PC-9 (cell line): ENCODE measurements at regions not wholly inside any gene's neighbourhood (a gene's known extent, or its start where the extent isn't known, plus 50 kb on each side); places are given as distances from the start of the nearest gene placed in this dataset.

Source experiments
- BruUV-seq: library from RNA; stranded (reverse); fragments of 400-500 nt; replicated peaks from 2 replicates; lab custom pipeline; 2021; lab: Mats Ljungman, UMichigan
- CTCF ChIA-PET: fragments of 300-600 bp; sonication (Branson Sonifier 250); formaldehyde crosslinking; loops from one replicate; lab custom pipeline; 2022; ENCODE audit warnings: antibody characterized with exemption; lab: Charles Lee
- POLR2A ChIA-PET: fragments of 300-600 bp; sonication (Branson Sonifier 250); formaldehyde crosslinking; loops from one replicate; lab custom pipeline; 2022; ENCODE audit warnings: antibody characterized with exemption; ENCODE audit not compliant: unreplicated experiment; lab: Charles Lee
- DNase-seq, 2 experiments: peaks; one replicate each; pipeline versions ENCODE4 v3.0.0 to v3.0.0-alpha.2; 2015 to 2022; ENCODE audit warnings: mixed read lengths in 1 of 2
- H2AFZ ChIP-seq: fragments of 200-600 bp; sonication (generic); 2 replicates; pipeline ENCODE4 v1.8.1; 2017; ENCODE audit warnings: antibody characterized with exemption
- H3F3A ChIP-seq: fragments of 200-600 bp; sonication (generic); 2 replicates; pipeline ENCODE4 v1.8.1; 2017; ENCODE audit warnings: antibody characterized with exemption, mild to moderate bottlenecking, low read depth; ENCODE audit not compliant: insufficient read depth
- H3K27ac ChIP-seq: fragments of 200-600 bp; sonication (generic); 2 replicates; pipeline ENCODE4 v1.6.1; 2016; ENCODE audit warnings: mixed run types
- H3K27me3 ChIP-seq: fragments of 200-600 bp; sonication (generic); 2 replicates; pipeline ENCODE4 v1.6.1; 2016; ENCODE audit warnings: low read depth, mixed run types; ENCODE audit not compliant: insufficient read depth
- H3K36me3 ChIP-seq: fragments of 200-600 bp; sonication (generic); 2 replicates; pipeline ENCODE4 v1.6.1; 2016; ENCODE audit warnings: low read depth, mixed run types
- H3K4me1 ChIP-seq: fragments of 200-600 bp; sonication (generic); replicated peaks from 2 replicates; pipeline ENCODE4 v1.6.1; 2016; ENCODE audit warnings: mixed run types; ENCODE audit not compliant: insufficient read depth
- H3K4me2 ChIP-seq: fragments of 200-600 bp; sonication (generic); 2 replicates; pipeline ENCODE4 v1.6.1; 2017; ENCODE audit warnings: mixed run types
- H3K4me3 ChIP-seq: fragments of 200-600 bp; sonication (generic); 2 replicates; pipeline ENCODE4 v1.6.1; 2016; ENCODE audit warnings: mixed run types
- H3K79me2 ChIP-seq: fragments of 200-600 bp; sonication (generic); 2 replicates; pipeline ENCODE4 v1.6.1; 2017; ENCODE audit warnings: low read depth, mixed run types
- H3K9me2 ChIP-seq: fragments of 200-600 bp; sonication (generic); 2 replicates; pipeline ENCODE4 v1.8.1; 2017; ENCODE audit warnings: mild to moderate bottlenecking; ENCODE audit not compliant: insufficient read depth
- H3K9me3 ChIP-seq: fragments of 200-600 bp; sonication (generic); 2 replicates; pipeline ENCODE4 v1.8.1; 2016; ENCODE audit warnings: low read depth; ENCODE audit not compliant: insufficient read depth
- H4K20me1 ChIP-seq: fragments of 200-600 bp; sonication (generic); 2 replicates; pipeline ENCODE4 v1.8.1; 2017; ENCODE audit not compliant: insufficient read depth
- CTCF ChIP-seq: fragments of 200-600 bp; sonication (generic); conservative IDR thresholded peaks from 2 replicates; pipeline ENCODE4 v1.6.1; 2017; ENCODE audit warnings: mixed run types, antibody characterized with exemption, mild to moderate bottlenecking, moderate library complexity
- EZH2 ChIP-seq: fragments of 200-600 bp; sonication (generic); IDR thresholded peaks from 2 replicates; pipeline ENCODE4 v1.8.0; 2017; ENCODE audit warnings: antibody characterized with exemption, low read depth
- intact Hi-C: fragments of 100-400 bp; cut with micrococcal nuclease; formaldehyde crosslinking; loops from one replicate; pipeline ENCODE4 v1.10.0; 2022; ENCODE audit not compliant: unreplicated experiment

- Histone ChIP-seq H3K9me2 (no peaks in the 10 kb centered on the region), H3K27ac (no peak overlapping the region), H3K4me1 (no peaks in the 10 kb centered on the region), H3K27me3 (peaks cover 10% of the 10 kb centered on the region), H3K36me3 (no peaks in the 10 kb centered on the region), H3F3A (no peaks in the 10 kb centered on the region), H2AFZ (no peak overlapping the region), H3K4me2 (no peak overlapping the region), H3K9me3 (no peaks in the 10 kb centered on the region), H4K20me1 (no peaks in the 10 kb centered on the region), H3K4me3 (no peak overlapping the region), H3K79me2 (no peaks in the 10 kb centered on the region)
- no TSS peak for BruUV-seq
- intact Hi-C loops = no loop called here
- no peak for DNase-seq
- ChIA-PET POLR2A (no interaction called here), CTCF (no interaction called here)
- no peak for TF ChIP-seq EZH2
- no peak for TF ChIP-seq CTCF
These were observed 226.9 kb upstream of the PKN2 start for GRCh38 chr1:88457197-88457596.

- intact Hi-C loops = no loop called here
- no TSS peak for BruUV-seq
- no peak overlapping the region for H3K4me3 ChIP-seq
- H4K20me1 ChIP-seq = no peaks in the 10 kb centered on the region
- ChIA-PET CTCF (no interaction called here), POLR2A (no interaction called here)
- no peaks in the 10 kb centered on the region for H3K36me3 ChIP-seq
- no peaks in the 10 kb centered on the region for H3K4me1 ChIP-seq
- H3K27ac ChIP-seq = no peak overlapping the region
- H3K9me3 ChIP-seq = no peaks in the 10 kb centered on the region; the same call in 1 of the 2 replicates
- H3K79me2 ChIP-seq = no peaks in the 10 kb centered on the region
- no peaks in the 10 kb centered on the region for H3F3A ChIP-seq
- no peak overlapping the region for H2AFZ ChIP-seq
- DNase-seq = no peak
- H3K27me3 ChIP-seq = peaks cover 23% of the 10 kb centered on the region
- TF ChIP-seq CTCF = no peak
- no peak for TF ChIP-seq EZH2
- H3K9me2 ChIP-seq = no peaks in the 10 kb centered on the region
- H3K4me2 ChIP-seq = no peak overlapping the region
These were observed 223.1 kb upstream of the PKN2 start for GRCh38 chr1:88461007-88461406.

DNA sequence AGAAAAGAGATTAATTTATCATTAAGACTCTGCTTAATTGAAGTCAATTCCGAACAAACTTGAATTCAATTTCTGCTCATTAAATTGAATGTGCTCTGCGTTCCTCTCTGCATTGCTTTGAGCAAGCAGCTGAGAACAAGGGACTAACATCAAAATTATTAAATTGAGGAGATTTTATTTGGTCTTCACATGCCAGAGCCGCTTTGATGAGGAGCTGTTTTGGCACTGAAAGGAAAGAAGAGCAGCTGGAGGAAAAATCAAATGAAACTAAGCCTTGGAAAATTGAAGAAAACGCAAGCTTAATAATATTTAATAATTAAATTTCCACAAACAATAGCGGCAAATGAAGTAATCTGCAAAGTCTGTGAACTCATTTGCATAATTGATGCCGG lies 222.0 kb upstream of the PKN2 start:
- CTCF ChIA-PET = no interaction called here
- BruUV-seq = no TSS peak
- Histone ChIP-seq H3K4me1 (no peaks in the 10 kb centered on the region), H4K20me1 (no peaks in the 10 kb centered on the region), H3K4me3 (peak overlapping the region; percentile 33; the same call in 1 of the 2 replicates), H2AFZ (no peak overlapping the region), H3F3A (no peaks in the 10 kb centered on the region), H3K27ac (no peak overlapping the region), H3K9me3 (no peaks in the 10 kb centered on the region; the same call in 1 of the 2 replicates), H3K36me3 (no peaks in the 10 kb centered on the region), H3K27me3 (peaks cover 23% of the 10 kb centered on the region), H3K9me2 (no peaks in the 10 kb centered on the region), H3K4me2 (peak overlapping the region; percentile 59), H3K79me2 (no peaks in the 10 kb centered on the region)
- intact Hi-C loops = no loop called here
- no peak for TF ChIP-seq CTCF
- TF ChIP-seq EZH2 = no peak
- no peak for DNase-seq
- POLR2A ChIA-PET = no interaction called here
